Sigmoid colon (tissue), 4 donors: ENCODE measurements at regions not wholly inside any gene's neighbourhood (a gene's known extent, or its start where the extent isn't known, plus 50 kb on each side); places are given as distances from the start of the nearest gene placed in this dataset.

Experiments used
- CTCF ChIP-seq, 4 experiments: fragments of 450-650 bp in 3 of 4; fragments of 200-600 bp in 1 of 4; IDR thresholded peaks; one replicate each; pipeline ENCODE4 v1.5.1; 2016 to 2019; ENCODE audit warnings: antibody characterized with exemption in 4 of 4, mild to moderate bottlenecking in 3 of 4, moderate library complexity in 2 of 4
- EP300 ChIP-seq, 4 donors: sonication (generic); formaldehyde crosslinking; IDR thresholded peaks; one replicate each; pipeline ENCODE4 v1.6.1; 2017; ENCODE audit warnings: antibody characterized with exemption in 4 of 4
- POLR2A ChIP-seq, 2 donors: fragments of 450-650 bp; IDR thresholded peaks; one replicate each; pipeline ENCODE4 v1.6.1; 2016; ENCODE audit warnings: antibody characterized with exemption in 2 of 2, mild to moderate bottlenecking in 2 of 2, moderate library complexity in 2 of 2
- POLR2AphosphoS5 ChIP-seq, 4 donors: sonication (generic); formaldehyde crosslinking; IDR thresholded peaks; one replicate each; pipeline ENCODE4 v1.6.1; 2017; ENCODE audit warnings: antibody characterized with exemption in 4 of 4

DNA sequence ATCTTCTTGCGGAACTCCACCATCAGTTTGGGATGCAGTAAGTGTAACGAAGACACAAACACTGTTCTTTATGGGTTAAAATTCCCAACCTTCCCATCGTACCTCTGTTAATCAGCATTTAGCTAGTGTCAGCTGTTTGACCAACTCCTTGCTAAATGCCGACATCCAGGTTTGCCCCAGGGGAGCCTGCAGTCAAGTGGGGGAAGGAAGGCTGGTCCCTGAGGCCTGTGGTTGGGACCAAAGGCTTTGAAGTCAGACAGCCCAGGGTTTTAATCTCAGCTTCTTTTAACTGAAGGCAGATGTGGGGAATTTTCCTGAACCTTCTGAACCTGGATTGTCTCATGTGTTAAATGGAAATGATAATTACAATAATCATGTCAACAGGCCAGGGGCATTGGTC lies 443.7 kb downstream of the GLRX3 start:
- TF ChIP-seq CTCF (IDR thresholded peaks at IDR 0.05) (no peak), POLR2AphosphoS5 (IDR thresholded peaks at IDR 0.05) (no peak), EP300 (IDR thresholded peaks at IDR 0.05) (no peak), POLR2A (IDR thresholded peaks at IDR 0.05) (no peak)
